ENCODE measurements at regions not wholly inside any gene's neighbourhood (a gene's known extent, or its start where the extent isn't known, plus 50 kb on each side); places are given as distances from the start of the nearest gene placed in this dataset.

DNA sequence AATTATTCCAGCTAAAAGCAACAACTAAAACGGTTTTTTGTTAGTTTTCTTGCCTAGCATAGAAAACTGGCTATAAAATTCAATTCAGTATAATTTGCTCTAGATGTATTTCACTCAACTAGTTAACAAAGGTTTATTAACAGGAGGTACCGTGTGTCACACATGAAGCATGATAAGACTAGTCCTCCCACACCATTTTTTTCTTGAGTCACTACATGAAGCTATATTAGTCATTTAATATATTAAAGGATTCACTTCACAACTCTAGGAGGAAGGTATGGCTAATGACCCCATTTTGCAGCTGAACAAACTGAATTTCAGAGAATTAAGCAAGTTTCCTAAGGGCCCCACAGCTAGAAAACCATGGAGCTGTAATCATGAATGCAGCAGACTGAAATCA is 307.8 kb upstream of the USP25 start:
- TF ChIP-seq POLR2AphosphoS5 (IDR thresholded peaks at IDR 0.05; ENCODE audit: insufficient read depth in 1 of 2, low read depth in 1 of 2): no peak
- TF ChIP-seq, protein P1, sequence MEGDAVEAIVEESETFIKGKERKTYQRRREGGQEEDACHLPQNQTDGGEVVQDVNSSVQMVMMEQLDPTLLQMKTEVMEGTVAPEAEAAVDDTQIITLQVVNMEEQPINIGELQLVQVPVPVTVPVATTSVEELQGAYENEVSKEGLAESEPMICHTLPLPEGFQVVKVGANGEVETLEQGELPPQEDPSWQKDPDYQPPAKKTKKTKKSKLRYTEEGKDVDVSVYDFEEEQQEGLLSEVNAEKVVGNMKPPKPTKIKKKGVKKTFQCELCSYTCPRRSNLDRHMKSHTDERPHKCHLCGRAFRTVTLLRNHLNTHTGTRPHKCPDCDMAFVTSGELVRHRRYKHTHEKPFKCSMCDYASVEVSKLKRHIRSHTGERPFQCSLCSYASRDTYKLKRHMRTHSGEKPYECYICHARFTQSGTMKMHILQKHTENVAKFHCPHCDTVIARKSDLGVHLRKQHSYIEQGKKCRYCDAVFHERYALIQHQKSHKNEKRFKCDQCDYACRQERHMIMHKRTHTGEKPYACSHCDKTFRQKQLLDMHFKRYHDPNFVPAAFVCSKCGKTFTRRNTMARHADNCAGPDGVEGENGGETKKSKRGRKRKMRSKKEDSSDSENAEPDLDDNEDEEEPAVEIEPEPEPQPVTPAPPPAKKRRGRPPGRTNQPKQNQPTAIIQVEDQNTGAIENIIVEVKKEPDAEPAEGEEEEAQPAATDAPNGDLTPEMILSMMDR (IDR thresholded peaks at IDR 0.05): no peak
- no peak for TF ChIP-seq POLR2A (IDR thresholded peaks at IDR 0.05)

All from vagina (tissue), 2 donors.